IMR-90 (cell line): ENCODE measurements at regions not wholly inside any gene's neighbourhood (a gene's known extent, or its start where the extent isn't known, plus 50 kb on each side); places are given as distances from the start of the nearest gene placed in this dataset.

ENCODE experiments used
- ATAC-seq: fragments of 200-7000 bp; cut with Tn5 transposase; 2 replicates; pipeline ENCODE4 v1.9.1; 2020; ENCODE audit warnings: low read depth, mild to moderate bottlenecking, moderate library complexity
- BruUV-seq: library from RNA; stranded (reverse); fragments of 400-500 nt; replicated peaks from 2 replicates; lab custom pipeline; 2021; lab: Mats Ljungman, UMichigan
- CTCF ChIA-PET: fragments of 300-600 bp; formaldehyde crosslinking; extraction: SDS; loops from one replicate; lab custom pipeline; 2021; ENCODE audit warnings: antibody characterized with exemption; lab: Yijun Ruan, JAX
- POLR2A ChIA-PET: fragments of 300-600 bp; sonication (Branson Sonifier 250); formaldehyde crosslinking; loops from one replicate; lab custom pipeline; 2022; ENCODE audit warnings: antibody characterized with exemption; ENCODE audit not compliant: unreplicated experiment; lab: Charles Lee
- DNase-seq: peaks from one replicate; pipeline ENCODE4 v3.0.0; 2013
- H2AFZ ChIP-seq: replicated peaks from 2 replicates; pipeline ENCODE3; 2013; ENCODE audit warnings: low read length, mild to moderate bottlenecking; ENCODE audit not compliant: poor library complexity
- H2AK5ac ChIP-seq: 2 replicates; pipeline ENCODE4 v1.6.1; 2013; ENCODE audit warnings: low read depth, low read length, inconsistent platforms
- H2AK9ac ChIP-seq: replicated peaks from 2 replicates; pipeline ENCODE3; 2013; ENCODE audit warnings: mild to moderate bottlenecking, low read depth, low read length, moderate library complexity; ENCODE audit not compliant: poor library complexity
- H2BK120ac ChIP-seq: 2 replicates; pipeline ENCODE4 v1.6.1; 2013; ENCODE audit warnings: low read depth, low read length, inconsistent platforms
- H2BK15ac ChIP-seq: 3 replicates; pipeline ENCODE4 v1.6.1; 2013; ENCODE audit warnings: low read depth, low read length, inconsistent platforms
- H2BK20ac ChIP-seq: 2 replicates; pipeline ENCODE4 v1.6.1; 2013; ENCODE audit warnings: low read depth, mild to moderate bottlenecking, inconsistent platforms, low read length, moderate library complexity
- H2BK5ac ChIP-seq: 2 replicates; pipeline ENCODE4 v1.6.1; 2013; ENCODE audit warnings: mild to moderate bottlenecking, low read depth, low read length, inconsistent platforms; ENCODE audit not compliant: poor library complexity, severe bottlenecking
- H3K14ac ChIP-seq: replicated peaks from 2 replicates; pipeline ENCODE4 v1.6.1; 2013; ENCODE audit warnings: low read depth, low read length, inconsistent platforms
- H3K18ac ChIP-seq: 2 replicates; pipeline ENCODE4 v1.6.1; 2013; ENCODE audit warnings: low read depth, low read length, control low read depth
- H3K23ac ChIP-seq: 2 replicates; pipeline ENCODE4 v1.6.1; 2013; ENCODE audit warnings: low read depth, low read length, inconsistent platforms
- H3K27ac ChIP-seq: 2 replicates; pipeline ENCODE4 v1.5.1; 2013; ENCODE audit warnings: mild to moderate bottlenecking, control low read depth, low read length; ENCODE audit not compliant: insufficient read depth
- H3K27me3 ChIP-seq: 2 replicates; pipeline ENCODE4 v1.6.1; 2013; ENCODE audit warnings: low read length; ENCODE audit not compliant: control insufficient read depth, insufficient read depth
- H3K36me3 ChIP-seq: 2 replicates; pipeline ENCODE4 v1.6.1; 2013; ENCODE audit warnings: low read length, mixed read lengths; ENCODE audit not compliant: control insufficient read depth, insufficient read depth
- H3K4ac ChIP-seq: 2 replicates; pipeline ENCODE4 v1.6.1; 2013; ENCODE audit warnings: low read depth, low read length, inconsistent platforms
- H3K4me1 ChIP-seq: 2 replicates; pipeline ENCODE4 v1.6.1; 2013; ENCODE audit warnings: low read length, mixed read lengths; ENCODE audit not compliant: control insufficient read depth, insufficient read depth
- H3K4me2 ChIP-seq: 2 replicates; pipeline ENCODE4 v1.6.1; 2013; ENCODE audit warnings: low read depth, mild to moderate bottlenecking, control low read depth, low read length, moderate library complexity
- H3K4me3 ChIP-seq: 2 replicates; pipeline ENCODE4 v1.5.1; 2013; ENCODE audit warnings: low read depth, mild to moderate bottlenecking, control low read depth, low read length, moderate library complexity; ENCODE audit not compliant: insufficient read depth
- H3K56ac ChIP-seq: 2 replicates; pipeline ENCODE4 v1.6.1; 2013; ENCODE audit warnings: low read length, inconsistent platforms; ENCODE audit not compliant: insufficient read depth; ENCODE audit errors: extremely low read depth
- H3K79me1 ChIP-seq, 2 experiments: 2 replicates each; pipeline ENCODE4 v1.6.1; 2013; ENCODE audit warnings: low read length in 2 of 2, inconsistent platforms in 1 of 2, low read depth in 1 of 2
- H3K9ac ChIP-seq: 2 replicates; pipeline ENCODE4 v1.6.1; 2013; ENCODE audit warnings: low read depth, low read length, control low read depth
- H3K9me1 ChIP-seq: 2 replicates; pipeline ENCODE4 v1.6.1; 2013; ENCODE audit warnings: low read length, inconsistent platforms; ENCODE audit not compliant: insufficient read depth
- H3K9me3 ChIP-seq: 2 replicates; pipeline ENCODE4 v1.6.1; 2013; ENCODE audit warnings: low read length; ENCODE audit not compliant: control insufficient read depth, insufficient read depth
- H4K20me1 ChIP-seq: 2 replicates; pipeline ENCODE4 v1.6.1; 2013; ENCODE audit warnings: low read length, inconsistent platforms; ENCODE audit not compliant: insufficient read depth
- H4K5ac ChIP-seq: 2 replicates; pipeline ENCODE4 v1.6.1; 2013; ENCODE audit warnings: mild to moderate bottlenecking, low read depth, low read length, control low read depth
- H4K8ac ChIP-seq, 2 experiments: 2 replicates each; pipeline ENCODE4 v1.6.1; 2013; ENCODE audit warnings: low read depth in 2 of 2, low read length in 2 of 2, control low read depth in 1 of 2, inconsistent platforms in 1 of 2
- H4K91ac ChIP-seq: 2 replicates; pipeline ENCODE4 v1.6.1; 2013; ENCODE audit warnings: low read depth, low read length, inconsistent platforms; ENCODE audit not compliant: insufficient read depth
- CTCF ChIP-seq: conservative IDR thresholded peaks from 2 replicates; pipeline ENCODE4 v1.5.1; 2012; ENCODE audit warnings: mild to moderate bottlenecking, low read depth, low read length, improper control_type of control experiment
- MAZ ChIP-seq: IDR thresholded peaks from 2 replicates; pipeline ENCODE4 v1.6.1; 2012; ENCODE audit warnings: low read depth, mild to moderate bottlenecking, low read length, improper control_type of control experiment, moderate library complexity, borderline replicate concordance
- MXI1 ChIP-seq: IDR thresholded peaks from 2 replicates; pipeline ENCODE4 v1.6.1; 2012; ENCODE audit warnings: low read depth, mild to moderate bottlenecking, low read length, moderate library complexity, borderline replicate concordance
- POLR2A ChIP-seq: IDR thresholded peaks from 2 replicates; pipeline ENCODE4 v1.6.1; 2012; ENCODE audit warnings: mild to moderate bottlenecking, low read depth, low read length
- RCOR1 ChIP-seq: IDR thresholded peaks from 2 replicates; pipeline ENCODE4 v1.6.1; 2012; ENCODE audit warnings: mild to moderate bottlenecking, low read length, improper control_type of control experiment; ENCODE audit not compliant: insufficient replicate concordance
- WGBS, 2 experiments: methylation state at CpG; one replicate each; pipeline versions ENCODE4 v1.1.5 to v1.1.7; 2013; ENCODE audit warnings: missing lambda C conversion rate in 2 of 2; ENCODE audit not compliant: insufficient read length in 1 of 2; ENCODE audit errors: extremely low coverage in 2 of 2; 5-methylcytosine and 5-hydroxymethylcytosine counted together
- dilution Hi-C: fragments of 300-500 bp; cut with HindIII; formaldehyde crosslinking; loops from one replicate; pipeline ENCODE4 v1.14.3; 2018; ENCODE audit warnings: low sequenced_read_pairs; ENCODE audit not compliant: unreplicated experiment
- in situ Hi-C: fragments of 300-500 bp; cut with MboI; formaldehyde crosslinking; loops from 3 replicates; pipeline ENCODE4 v1.14.3; 2019; ENCODE audit warnings: low sequenced_read_pairs, inconsistent platforms, mixed read lengths
- intact Hi-C: fragments of 100-400 bp; cut with micrococcal nuclease; formaldehyde crosslinking; loops from 2 replicates; pipeline ENCODE4 v1.10.0; 2022

GRCh38 chr20:40463171-40463570 is 225.9 kb downstream of the MAFB start:
- no peak overlapping the region for H3K14ac ChIP-seq
- no peaks in the 10 kb centered on the region for H3K27me3 ChIP-seq
- no peak overlapping the region for H2AFZ ChIP-seq
- no peak for ATAC-seq
- H3K23ac ChIP-seq, result no peak overlapping the region
- H4K8ac ChIP-seq, result no peak overlapping the region
- no peak overlapping the region for H3K27ac ChIP-seq
- H3K4me1 ChIP-seq, result no peaks in the 10 kb centered on the region
- ChIA-PET POLR2A (no interaction called here), CTCF (no interaction called here)
- H2BK5ac ChIP-seq, result no peak overlapping the region
- no peaks in the 10 kb centered on the region for H4K20me1 ChIP-seq
- H2BK20ac ChIP-seq, result no peak overlapping the region
- in situ Hi-C loops (no loop called here), dilution Hi-C loops (no loop called here), intact Hi-C loops (no loop called here)
- no CpG with 5 or more reads among the region's 6 CpGs for WGBS, 2 experiments
- BruUV-seq, result no TSS peak
- H3K18ac ChIP-seq, result no peak overlapping the region
- no peaks in the 10 kb centered on the region for H3K79me1 ChIP-seq
- no peak overlapping the region for H3K56ac ChIP-seq
- H4K5ac ChIP-seq, result no peak overlapping the region
- DNase-seq, result no peak
- TF ChIP-seq CTCF (no peak), MAZ (no peak), MXI1 (no peak), RCOR1 (no peak), POLR2A (no peak)
- H3K9ac ChIP-seq, result no peak overlapping the region
- no peaks in the 10 kb centered on the region for H3K9me3 ChIP-seq
- H2AK9ac ChIP-seq, result no peak overlapping the region
- H2BK120ac ChIP-seq, result no peak overlapping the region
- no peak overlapping the region for H3K4me2 ChIP-seq
- H2BK15ac ChIP-seq, result no peak overlapping the region
- H3K4me3 ChIP-seq, result no peak overlapping the region
- H3K4ac ChIP-seq, result no peak overlapping the region
- H2AK5ac ChIP-seq, result no peak overlapping the region
- H3K36me3 ChIP-seq, result no peaks in the 10 kb centered on the region
- H4K91ac ChIP-seq, result no peak overlapping the region
- H3K9me1 ChIP-seq, result no peaks in the 10 kb centered on the region
